LHCN-M2 (cell line): ENCODE measurements at regions not wholly inside any gene's neighbourhood (a gene's known extent, or its start where the extent isn't known, plus 50 kb on each side); places are given as distances from the start of the nearest gene placed in this dataset.
"Not testable (repeated sequence)": the region's sequence is repeated elsewhere in the genome, so short reads cannot be mapped to it uniquely, and the experiment has no call there.

Experiments
- DNase-seq: peaks from one replicate; pipeline ENCODE4 v3.0.0-alpha.2; 2012; ENCODE audit warnings: low read depth

- no peak for DNase-seq
Observed at GRCh38 chr7:68073701-68074100, 1077.1 kb downstream of the TYW1 start.

GRCh38 chr7:68074242-68074641, 1077.6 kb downstream of the TYW1 start:
- DNase-seq = no peak

- no peak for DNase-seq
Observed at GRCh38 chr7:68078157-68078710, 1081.6 kb downstream of the TYW1 start.

- not testable (repeated sequence) for DNase-seq
Observed at GRCh38 chr7:68082066-68082960, 1085.7 kb downstream of the TYW1 start.

GRCh38 chr7:68082961-68083657, 1086.5 kb downstream of the TYW1 start:
- not testable (repeated sequence) for DNase-seq

- no peak for DNase-seq
Observed at GRCh38 chr7:68087401-68087800, 1090.8 kb downstream of the TYW1 start.

GRCh38 chr7:68088879-68089278, 1092.2 kb downstream of the TYW1 start:
- no peak for DNase-seq

- not testable (repeated sequence) for DNase-seq
Observed at GRCh38 chr7:68090256-68090655, 1093.6 kb downstream of the TYW1 start.

GRCh38 chr7:68103319-68103718, 1106.7 kb downstream of the TYW1 start:
- no peak for DNase-seq

- DNase-seq = no peak
Observed at GRCh38 chr7:68107261-68107660, 1110.6 kb downstream of the TYW1 start.

GRCh38 chr7:68107968-68108367, 1111.3 kb downstream of the TYW1 start:
- DNase-seq = no peak

- DNase-seq = no peak
Observed at GRCh38 chr7:68109299-68109698, 1112.7 kb downstream of the TYW1 start.

- no peak for DNase-seq
Observed at GRCh38 chr7:68119411-68119810, 1122.8 kb downstream of the TYW1 start.

- no peak for DNase-seq
Observed at GRCh38 chr7:68121056-68121455, 1124.4 kb downstream of the TYW1 start.

GRCh38 chr7:68121655-68122054, 1125.0 kb downstream of the TYW1 start:
- no peak for DNase-seq

GRCh38 chr7:68122801-68123200, 1126.2 kb downstream of the TYW1 start:
- DNase-seq = no peak

GRCh38 chr7:68125168-68125567, 1128.5 kb downstream of the TYW1 start:
- no peak for DNase-seq

GRCh38 chr7:68133045-68133444, 1136.4 kb downstream of the TYW1 start:
- DNase-seq = no peak

GRCh38 chr7:68143345-68143744, 1146.7 kb downstream of the TYW1 start:
- no peak for DNase-seq

- DNase-seq = no peak
Observed at GRCh38 chr7:68146983-68147382, 1150.3 kb downstream of the TYW1 start.

- no peak for DNase-seq
Observed at GRCh38 chr7:68147614-68148238, 1151.1 kb downstream of the TYW1 start.

GRCh38 chr7:68148440-68148839, 1151.8 kb downstream of the TYW1 start:
- no peak for DNase-seq
